Activated naive CD4-positive, alpha-beta T cell treated with anti-CD3 and anti-CD28 coated beads, Interleukin-2, amount 50 U/mL, for 16 hours (primary cell): ENCODE measurements at regions not wholly inside any gene's neighbourhood (a gene's known extent, or its start where the extent isn't known, plus 50 kb on each side); places are given as distances from the start of the nearest gene placed in this dataset.

Source experiments
- DNase-seq: peaks from one replicate; pipeline ENCODE4 v3.0.0-alpha.2; 2020

- DNase-seq = no peak
Measured at GRCh38 chr20:22503577-22503976, 80.8 kb downstream of the FOXA2 start.

GRCh38 chr20:22502731-22503191, 81.6 kb downstream of the FOXA2 start:
- no peak for DNase-seq

GRCh38 chr20:22501566-22502344, 82.6 kb downstream of the FOXA2 start:
- no peak for DNase-seq

GRCh38 chr20:22501034-22501433, 83.3 kb downstream of the FOXA2 start:
- no peak for DNase-seq

GRCh38 chr20:22499515-22500166, 84.7 kb downstream of the FOXA2 start:
- DNase-seq = no peak

- DNase-seq = no peak
Measured at GRCh38 chr20:22496817-22497216, 87.6 kb downstream of the FOXA2 start.

- DNase-seq = no peak
Measured at GRCh38 chr20:22495789-22496188, 88.6 kb downstream of the FOXA2 start.

- no peak for DNase-seq
Measured at GRCh38 chr20:22495172-22495571, 89.2 kb downstream of the FOXA2 start.

GRCh38 chr20:22492497-22492896, 91.9 kb downstream of the FOXA2 start:
- DNase-seq = no peak

- DNase-seq = no peak
Measured at GRCh38 chr20:22491194-22491505, 93.2 kb downstream of the FOXA2 start.

GRCh38 chr20:22490287-22491193, 93.8 kb downstream of the FOXA2 start:
- no peak for DNase-seq

GRCh38 chr20:22489626-22490286, 94.6 kb downstream of the FOXA2 start:
- no peak for DNase-seq

- no peak for DNase-seq
Measured at GRCh38 chr20:22480336-22480735, 104.0 kb downstream of the FOXA2 start.

- DNase-seq = no peak
Measured at GRCh38 chr20:22475662-22476061, 108.7 kb downstream of the FOXA2 start.

GRCh38 chr20:22474224-22474623, 110.1 kb downstream of the FOXA2 start:
- no peak for DNase-seq

- no peak for DNase-seq
Measured at GRCh38 chr20:22473293-22473692, 111.1 kb downstream of the FOXA2 start.

- DNase-seq = no peak
Measured at GRCh38 chr20:22472447-22473100, 111.8 kb downstream of the FOXA2 start.

GRCh38 chr20:22471156-22471836, 113.1 kb downstream of the FOXA2 start:
- no peak for DNase-seq

- no peak for DNase-seq
Measured at GRCh38 chr20:22470620-22471026, 113.7 kb downstream of the FOXA2 start.

- no peak for DNase-seq
Measured at GRCh38 chr20:22466447-22467171, 117.8 kb downstream of the FOXA2 start.
